PC-3 (cell line): ENCODE measurements at regions not wholly inside any gene's neighbourhood (a gene's known extent, or its start where the extent isn't known, plus 50 kb on each side); places are given as distances from the start of the nearest gene placed in this dataset.

Experiments
- ATAC-seq: fragments of 200-7000 bp; cut with Tn5 transposase; 2 replicates; pipeline ENCODE4 v1.9.1; 2020; ENCODE audit warnings: mild to moderate bottlenecking, moderate library complexity
- BruUV-seq: library from RNA; stranded (reverse); fragments of 400-500 nt; replicated peaks from 2 replicates; lab custom pipeline; 2021; lab: Mats Ljungman, UMichigan
- CTCF ChIA-PET: fragments of 300-600 bp; sonication (Branson Sonifier 250); formaldehyde crosslinking; loops from one replicate; lab custom pipeline; 2022; ENCODE audit warnings: antibody characterized with exemption; lab: Charles Lee
- POLR2A ChIA-PET: fragments of 300-600 bp; sonication (Branson Sonifier 250); formaldehyde crosslinking; loops from one replicate; lab custom pipeline; 2022; ENCODE audit warnings: antibody characterized with exemption; ENCODE audit not compliant: unreplicated experiment; lab: Charles Lee
- DNase-seq: peaks from one replicate; pipeline ENCODE4 v3.0.0-alpha.2; 2015
- H2AFZ ChIP-seq: fragments of 300-600 bp; sonication (generic); 2 replicates; pipeline ENCODE4 v1.6.0; 2016; ENCODE audit warnings: antibody characterized with exemption, low read length
- H3F3A ChIP-seq: fragments of 300-600 bp; sonication (generic); one replicate; pipeline ENCODE4 v1.6.0; 2017; ENCODE audit warnings: antibody characterized with exemption, low read length, control low read depth, mild to moderate bottlenecking; ENCODE audit not compliant: unreplicated experiment
- H3K27ac ChIP-seq: fragments of 300-600 bp; sonication (generic); 2 replicates; pipeline ENCODE4 v1.5.1; 2016; ENCODE audit warnings: mild to moderate bottlenecking, low read length
- H3K27me3 ChIP-seq: fragments of 300-600 bp; sonication (generic); 2 replicates; pipeline ENCODE4 v1.6.1; 2016; ENCODE audit warnings: low read length, mixed read lengths
- H3K36me3 ChIP-seq: fragments of 300-600 bp; sonication (generic); 2 replicates; pipeline ENCODE4 v1.6.1; 2016; ENCODE audit warnings: low read depth, mixed run types, low read length, mixed read lengths
- H3K4me1 ChIP-seq: fragments of 300-600 bp; sonication (generic); 2 replicates; pipeline ENCODE4 v1.5.1; 2016; ENCODE audit warnings: low read length; ENCODE audit not compliant: insufficient read depth
- H3K4me2 ChIP-seq: fragments of 300-600 bp; sonication (generic); 2 replicates; pipeline ENCODE4 v1.6.0; 2016; ENCODE audit warnings: low read length
- H3K4me3 ChIP-seq: fragments of 300-600 bp; sonication (generic); 2 replicates; pipeline ENCODE4 v1.5.1; 2016; ENCODE audit warnings: mild to moderate bottlenecking, low read length, mixed read lengths
- H3K79me2 ChIP-seq: fragments of 300-600 bp; sonication (generic); 2 replicates; pipeline ENCODE4 v1.6.1; 2017; ENCODE audit warnings: low read length, mixed read lengths
- H3K9ac ChIP-seq: fragments of 300-600 bp; sonication (generic); 2 replicates; pipeline ENCODE4 v1.6.0; 2016; ENCODE audit warnings: mild to moderate bottlenecking, low read length
- H3K9me2 ChIP-seq: fragments of 300-600 bp; sonication (generic); replicated peaks from 2 replicates; pipeline ENCODE4 v1.6.1; 2016; ENCODE audit warnings: mixed run types, low read length, mixed read lengths
- H3K9me3 ChIP-seq: fragments of 300-600 bp; sonication (generic); 2 replicates; pipeline ENCODE4 v1.6.1; 2016; ENCODE audit warnings: low read length, mixed read lengths
- H4K20me1 ChIP-seq: fragments of 300-600 bp; sonication (generic); 2 replicates; pipeline ENCODE4 v1.6.1; 2016; ENCODE audit warnings: low read length, mixed read lengths
- CTCF ChIP-seq: fragments of 300-600 bp; sonication (generic); conservative IDR thresholded peaks from 2 replicates; pipeline ENCODE4 v1.5.1; 2017; ENCODE audit warnings: antibody characterized with exemption, low read depth, mild to moderate bottlenecking, low read length
- EZH2 ChIP-seq: fragments of 300-600 bp; sonication (generic); IDR thresholded peaks from one replicate; pipeline ENCODE4 v1.6.1; 2017; ENCODE audit warnings: antibody characterized with exemption, mild to moderate bottlenecking, low read length; ENCODE audit not compliant: unreplicated experiment
- EZH2phosphoT487 ChIP-seq: fragments of 300-600 bp; sonication (generic); IDR thresholded peaks from 2 replicates; pipeline ENCODE4 v1.6.1; 2018; ENCODE audit warnings: mild to moderate bottlenecking, antibody characterized with exemption, low read length, borderline replicate concordance
- intact Hi-C: fragments of 100-400 bp; cut with micrococcal nuclease; formaldehyde crosslinking; loops from 2 replicates; pipeline ENCODE4 v1.9.0; 2023

GRCh38 chr2:104708967-104709366, 144.9 kb upstream of the POU3F3 start:
- Histone ChIP-seq H3K9ac (no peak overlapping the region), H3K27me3 (peaks cover 30% of the 10 kb centered on the region), H3K4me1 (no peaks in the 10 kb centered on the region), H3K9me3 (no peaks in the 10 kb centered on the region), H3K9me2 (no peaks in the 10 kb centered on the region), H3F3A (no peaks in the 10 kb centered on the region), H3K27ac (no peak overlapping the region), H3K79me2 (no peaks in the 10 kb centered on the region), H3K4me3 (no peak overlapping the region), H3K36me3 (no peaks in the 10 kb centered on the region), H4K20me1 (no peaks in the 10 kb centered on the region), H2AFZ (no peak overlapping the region), H3K4me2 (no peak overlapping the region)
- intact Hi-C loops = no loop called here
- BruUV-seq = no TSS peak
- POLR2A ChIA-PET = no interaction called here
- no peak for DNase-seq
- ATAC-seq = no peak
- CTCF ChIA-PET = no interaction called here
- no peak for TF ChIP-seq EZH2
- no peak for TF ChIP-seq CTCF

- no peak for ATAC-seq
- POLR2A ChIA-PET = no interaction called here
- CTCF ChIA-PET = no interaction called here
- Histone ChIP-seq H3F3A (no peaks in the 10 kb centered on the region), H3K9ac (no peak overlapping the region), H3K27me3 (no peaks in the 10 kb centered on the region), H4K20me1 (no peaks in the 10 kb centered on the region), H3K27ac (no peak overlapping the region), H3K4me3 (no peak overlapping the region), H3K4me1 (no peaks in the 10 kb centered on the region), H3K4me2 (no peak overlapping the region), H2AFZ (no peak overlapping the region), H3K9me2 (no peaks in the 10 kb centered on the region), H3K9me3 (no peaks in the 10 kb centered on the region), H3K36me3 (no peaks in the 10 kb centered on the region), H3K79me2 (no peaks in the 10 kb centered on the region)
- no peak for DNase-seq
- intact Hi-C loops = no loop called here
- no TSS peak for BruUV-seq
- TF ChIP-seq EZH2 (no peak), EZH2phosphoT487 (no peak), CTCF (no peak)
These were observed 137.9 kb upstream of the POU3F3 start for GRCh38 chr2:104716061-104716460.

- BruUV-seq = no TSS peak
- Histone ChIP-seq H3K9me3 (no peaks in the 10 kb centered on the region), H3K27me3 (peaks cover 7% of the 10 kb centered on the region), H3K4me1 (no peaks in the 10 kb centered on the region), H3K4me2 (no peak overlapping the region), H3K9ac (no peak overlapping the region), H3F3A (no peaks in the 10 kb centered on the region), H3K36me3 (no peaks in the 10 kb centered on the region), H3K27ac (no peak overlapping the region), H2AFZ (no peak overlapping the region), H3K4me3 (no peak overlapping the region), H3K79me2 (no peaks in the 10 kb centered on the region), H4K20me1 (no peaks in the 10 kb centered on the region), H3K9me2 (no peaks in the 10 kb centered on the region)
- DNase-seq (peak; percentile 16), ATAC-seq (no peak)
- peak; percentile 47 for TF ChIP-seq CTCF
- no peak for TF ChIP-seq EZH2
- TF ChIP-seq EZH2phosphoT487 = no peak
- POLR2A ChIA-PET = no interaction called here
- intact Hi-C loops = no loop called here
- CTCF ChIA-PET = interaction anchor here (0.5 kb wide), 1 partner anchor 326 kb away, joined by 4 read pairs; no protein-coding TSS in a partner anchor
These were observed 120.5 kb upstream of the POU3F3 start for GRCh38 chr2:104733226-104733943.
